ENCODE measurements at regions not wholly inside any gene's neighbourhood (a gene's known extent, or its start where the extent isn't known, plus 50 kb on each side); places are given as distances from the start of the nearest gene placed in this dataset.

- Histone ChIP-seq H3K18ac (ENCODE audit: extremely low read depth, low read length) (no peak overlapping the region), H3K23me2 (ENCODE audit: low read depth, low read length) (no peaks in the 10 kb centered on the region), H2AFZ (ENCODE audit: low read length) (no peak overlapping the region), H2BK15ac (ENCODE audit: low read length) (no peak overlapping the region), H4K8ac (ENCODE audit: extremely low read depth, insufficient read depth, low read length) (no peak overlapping the region), H4K20me1 (replicated peaks in 1 of 2; ENCODE audit: control insufficient read depth in 1 of 2, insufficient read depth in 2 of 2, low read length in 2 of 2) (no peaks in the 10 kb centered on the region), H2AK5ac (ENCODE audit: low read depth, low read length) (no peak overlapping the region), H2BK20ac (ENCODE audit: low read length) (no peak overlapping the region), H4K5ac (ENCODE audit: insufficient read length, low read depth, low read length) (no peak overlapping the region), H3K79me1 (ENCODE audit: low read depth, low read length) (no peaks in the 10 kb centered on the region), H3K27me3 (replicated peaks in 1 of 4; ENCODE audit: control insufficient read depth in 3 of 4, extremely low read depth in 1 of 4, insufficient read depth in 3 of 4, low read length in 3 of 4) (no peaks in the 10 kb centered on the region), H3K23ac (ENCODE audit: insufficient read length) (no peak overlapping the region), H3K4me1 (replicated peaks in 1 of 4; ENCODE audit: control insufficient read depth in 3 of 4, insufficient read depth in 4 of 4, low read length in 3 of 4) (no peaks in the 10 kb centered on the region), H3K14ac (ENCODE audit: insufficient read length) (no peak overlapping the region), H2BK5ac (ENCODE audit: low read depth, low read length) (no peak overlapping the region), H3K4me2 (ENCODE audit: insufficient read depth in 1 of 2, low read depth in 2 of 2, low read length in 2 of 2) (no peak overlapping the region), H2BK12ac (ENCODE audit: low read depth, low read length) (no peak overlapping the region), H3K4ac (replicated peaks; ENCODE audit: insufficient read length, low read depth, low read length) (no peak overlapping the region), H3K56ac (replicated peaks; ENCODE audit: insufficient read length, low read depth, low read length) (no peak overlapping the region), H3K27ac (ENCODE audit: low read depth, low read length) (no peak overlapping the region), H2BK120ac (replicated peaks; ENCODE audit: low read depth, low read length) (no peak overlapping the region), H3K9ac (replicated peaks in 1 of 4; ENCODE audit: extremely low read depth in 1 of 4, low read depth in 3 of 4, low read length in 3 of 4) (no peak overlapping the region), H3K9me3 (ENCODE audit: insufficient read depth in 2 of 2, low read depth in 1 of 2, low read length in 1 of 2) (no peaks in the 10 kb centered on the region; a peak in 2 of 4 replicates), H3K36me3 (ENCODE audit: control insufficient read depth in 2 of 4, insufficient read depth in 4 of 4, low read length in 3 of 4) (no peaks in the 10 kb centered on the region), H3K79me2 (ENCODE audit: control insufficient read depth in 1 of 2, insufficient read depth in 2 of 2, low read length in 2 of 2) (no peaks in the 10 kb centered on the region), H4K91ac (replicated peaks; ENCODE audit: insufficient read length, low read length) (no peak overlapping the region), H3K4me3 (ENCODE audit: extremely low read depth in 1 of 4, insufficient read depth in 2 of 4, low read depth in 3 of 4, low read length in 4 of 4) (no peak overlapping the region)
- ChIA-PET POLR2A (ENCODE audit: partially characterized antibody) (no interaction called here), CTCF (ENCODE audit: partially characterized antibody) (interaction anchor here (1.3 kb wide), 1 partner anchor 11 kb away, joined by 4 read pairs; no protein-coding TSS in a partner anchor)
- no peak for FAIRE-seq
- 100% methylated on average over 4 of the region's 4 CpGs; no CpG with 5 or more reads in 1 of the 2 experiments for WGBS, 2 experiments (ENCODE audit: extremely low coverage in 1 of 2, insufficient coverage in 1 of 2, insufficient read length in 1 of 2, insufficient replicate concordance in 2 of 2, low coverage in 1 of 2, low lambda C conversion rate in 2 of 2, missing lambda C conversion rate in 1 of 2)
- TF ChIP-seq CHD1 (IDR thresholded peaks at IDR 0.05; ENCODE audit: low read depth, low read length) (no peak), TAF1 (IDR thresholded peaks at IDR 0.05; ENCODE audit: low read depth, low read length) (no peak), MAFK (IDR thresholded peaks at IDR 0.05; ENCODE audit: low read depth, low read length) (no peak)
- peak in 1 of 2 experiments; percentile 1 for DNase-seq (ENCODE audit: low read depth in 1 of 2, low spot score in 2 of 2)
Observed at GRCh38 chr10:123331438-123331837, 177.2 kb downstream of the BUB3 start.

Data from H1 (cell line).